Neural progenitor cell (in vitro differentiated cells): ENCODE measurements at regions not wholly inside any gene's neighbourhood (a gene's known extent, or its start where the extent isn't known, plus 50 kb on each side); places are given as distances from the start of the nearest gene placed in this dataset.

Experiments used
- DNase-seq: peaks from one replicate; pipeline ENCODE4 v3.0.0-alpha.2; 2016; ENCODE audit warnings: low spot score
- H2AFZ ChIP-seq: fragments of 200-600 bp; sonication (generic); replicated peaks from 2 replicates; pipeline ENCODE4 v1.6.1; 2016; ENCODE audit warnings: antibody characterized with exemption
- H3F3A ChIP-seq: fragments of 200-600 bp; sonication (generic); 2 replicates; pipeline ENCODE4 v1.6.1; 2016; ENCODE audit warnings: antibody characterized with exemption, low read depth
- H3K27ac ChIP-seq: fragments of 200-600 bp; sonication (generic); 2 replicates; pipeline ENCODE4 v1.5.1; 2016; ENCODE audit warnings: mild to moderate bottlenecking
- H3K27me3 ChIP-seq: fragments of 200-600 bp; sonication (generic); 2 replicates; pipeline ENCODE4 v1.6.1; 2016; ENCODE audit warnings: mild to moderate bottlenecking, moderate library complexity
- H3K36me3 ChIP-seq: fragments of 200-600 bp; sonication (generic); 2 replicates; pipeline ENCODE4 v1.5.1; 2016
- H3K4me1 ChIP-seq: fragments of 200-600 bp; sonication (generic); 2 replicates; pipeline ENCODE4 v1.6.1; 2016; ENCODE audit warnings: mixed run types
- H3K4me2 ChIP-seq: fragments of 200-600 bp; sonication (generic); 2 replicates; pipeline ENCODE4 v1.6.1; 2016
- H3K4me3 ChIP-seq: fragments of 200-600 bp; sonication (generic); 2 replicates; pipeline ENCODE4 v1.5.1; 2016
- H3K79me2 ChIP-seq: fragments of 200-600 bp; sonication (generic); 2 replicates; pipeline ENCODE4 v1.6.1; 2016; ENCODE audit warnings: low read depth
- H3K9ac ChIP-seq: fragments of 200-600 bp; sonication (generic); 2 replicates; pipeline ENCODE4 v1.6.1; 2016
- H3K9me3 ChIP-seq: fragments of 200-600 bp; sonication (generic); 2 replicates; pipeline ENCODE4 v1.5.1; 2016; ENCODE audit warnings: low read depth
- H4K20me1 ChIP-seq: fragments of 200-600 bp; sonication (generic); 2 replicates; pipeline ENCODE4 v1.6.1; 2016; ENCODE audit warnings: low read depth
- H3K27ac Mint-ChIP-seq: 3 replicates; pipeline ENCODE4 v1.8.0; 2021; ENCODE audit warnings: mixed read lengths
- H3K27me3 Mint-ChIP-seq: 2 replicates; pipeline ENCODE4 v1.8.0; 2022; ENCODE audit warnings: low read depth, mild to moderate bottlenecking, inconsistent platforms, moderate library complexity, mixed read lengths; ENCODE audit not compliant: insufficient read depth
- H3K36me3 Mint-ChIP-seq: 3 replicates; pipeline ENCODE4 v1.8.0; 2021; ENCODE audit warnings: mixed read lengths
- H3K4me1 Mint-ChIP-seq: 3 replicates; pipeline ENCODE4 v1.8.0; 2021; ENCODE audit warnings: mixed read lengths
- H3K4me3 Mint-ChIP-seq: 3 replicates; pipeline ENCODE4 v1.8.0; 2021; ENCODE audit warnings: mild to moderate bottlenecking, moderate library complexity, mixed read lengths
- H3K9me3 Mint-ChIP-seq: 3 replicates; pipeline ENCODE4 v1.8.0; 2020; ENCODE audit warnings: mixed read lengths
- EZH2 ChIP-seq: fragments of 200-600 bp; sonication (generic); IDR thresholded peaks from 2 replicates; pipeline ENCODE4 v1.6.1; 2017; ENCODE audit warnings: antibody characterized with exemption, mild to moderate bottlenecking, moderate library complexity
- EZH2phosphoT487 ChIP-seq: fragments of 200-600 bp; sonication (generic); IDR thresholded peaks from 2 replicates; pipeline ENCODE4 v1.6.1; 2017; ENCODE audit warnings: antibody characterized with exemption
- TF ChIP-seq, protein P1 (sequence below): fragments of 200-600 bp; sonication (generic); IDR thresholded peaks from 2 replicates; pipeline ENCODE4 v1.5.1; 2017; ENCODE audit warnings: antibody characterized with exemption, mild to moderate bottlenecking

GRCh38 chr21:32957545-32957944 lies 68.2 kb upstream of the OLIG2 start:
- Histone ChIP-seq H3K4me2 (no peak overlapping the region), H4K20me1 (no peaks in the 10 kb centered on the region), H3K36me3 (no peaks in the 10 kb centered on the region), H3K79me2 (no peaks in the 10 kb centered on the region), H3F3A (peaks cover 44% of the 10 kb centered on the region), H3K27ac (no peak overlapping the region), H3K4me1 (peaks cover 83% of the 10 kb centered on the region), H3K9ac (no peak overlapping the region), H3K9me3 (no peaks in the 10 kb centered on the region), H3K4me3 (no peak overlapping the region), H2AFZ (no peak overlapping the region), H3K27me3 (no peaks in the 10 kb centered on the region)
- Mint-ChIP-seq H3K27ac (no peak overlapping the region), H3K9me3 (peaks cover 2% of the 10 kb centered on the region), H3K4me3 (no peak overlapping the region), H3K36me3 (no peaks in the 10 kb centered on the region), H3K4me1 (peaks cover 72% of the 10 kb centered on the region), H3K27me3 (peaks cover 22% of the 10 kb centered on the region)
- no peak for DNase-seq
- TF ChIP-seq EZH2, result no peak
- TF ChIP-seq, protein P1, sequence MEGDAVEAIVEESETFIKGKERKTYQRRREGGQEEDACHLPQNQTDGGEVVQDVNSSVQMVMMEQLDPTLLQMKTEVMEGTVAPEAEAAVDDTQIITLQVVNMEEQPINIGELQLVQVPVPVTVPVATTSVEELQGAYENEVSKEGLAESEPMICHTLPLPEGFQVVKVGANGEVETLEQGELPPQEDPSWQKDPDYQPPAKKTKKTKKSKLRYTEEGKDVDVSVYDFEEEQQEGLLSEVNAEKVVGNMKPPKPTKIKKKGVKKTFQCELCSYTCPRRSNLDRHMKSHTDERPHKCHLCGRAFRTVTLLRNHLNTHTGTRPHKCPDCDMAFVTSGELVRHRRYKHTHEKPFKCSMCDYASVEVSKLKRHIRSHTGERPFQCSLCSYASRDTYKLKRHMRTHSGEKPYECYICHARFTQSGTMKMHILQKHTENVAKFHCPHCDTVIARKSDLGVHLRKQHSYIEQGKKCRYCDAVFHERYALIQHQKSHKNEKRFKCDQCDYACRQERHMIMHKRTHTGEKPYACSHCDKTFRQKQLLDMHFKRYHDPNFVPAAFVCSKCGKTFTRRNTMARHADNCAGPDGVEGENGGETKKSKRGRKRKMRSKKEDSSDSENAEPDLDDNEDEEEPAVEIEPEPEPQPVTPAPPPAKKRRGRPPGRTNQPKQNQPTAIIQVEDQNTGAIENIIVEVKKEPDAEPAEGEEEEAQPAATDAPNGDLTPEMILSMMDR, result no peak
- TF ChIP-seq EZH2phosphoT487, result no peak

- Histone ChIP-seq H2AFZ (no peak overlapping the region), H3K4me2 (peak overlapping the region; percentile 31), H3K79me2 (no peaks in the 10 kb centered on the region), H3K27me3 (no peaks in the 10 kb centered on the region), H3K27ac (no peak overlapping the region), H4K20me1 (no peaks in the 10 kb centered on the region), H3F3A (peaks cover 47% of the 10 kb centered on the region), H3K4me1 (peaks cover 85% of the 10 kb centered on the region), H3K9me3 (no peaks in the 10 kb centered on the region), H3K36me3 (no peaks in the 10 kb centered on the region), H3K9ac (no peak overlapping the region), H3K4me3 (no peak overlapping the region)
- no peak for TF ChIP-seq EZH2
- TF ChIP-seq, protein P1, result no peak
- TF ChIP-seq EZH2phosphoT487, result no peak
- H3K27ac Mint-ChIP-seq, result no peak overlapping the region
- H3K27me3 Mint-ChIP-seq, result peaks cover 21% of the 10 kb centered on the region
- peaks cover 73% of the 10 kb centered on the region for H3K4me1 Mint-ChIP-seq
- peaks cover 2% of the 10 kb centered on the region for H3K9me3 Mint-ChIP-seq
- H3K36me3 Mint-ChIP-seq, result no peaks in the 10 kb centered on the region
- no peak for DNase-seq
- no peak overlapping the region for H3K4me3 Mint-ChIP-seq
Measured at GRCh38 chr21:32958288-32959002, 67.3 kb upstream of the OLIG2 start.

GRCh38 chr21:32962268-32962667 lies 63.5 kb upstream of the OLIG2 start:
- peak overlapping the region; percentile 43 for H3K27ac ChIP-seq
- no peaks in the 10 kb centered on the region for H3K9me3 ChIP-seq
- H3K79me2 ChIP-seq, result no peaks in the 10 kb centered on the region
- Mint-ChIP-seq H3K27ac (no peak overlapping the region), H3K36me3 (no peaks in the 10 kb centered on the region), H3K27me3 (peaks cover 11% of the 10 kb centered on the region), H3K4me1 (peaks cover 37% of the 10 kb centered on the region), H3K4me3 (no peak overlapping the region), H3K9me3 (peaks cover 2% of the 10 kb centered on the region)
- H3K9ac ChIP-seq, result no peak overlapping the region
- peaks cover 21% of the 10 kb centered on the region for H3F3A ChIP-seq
- peaks cover 57% of the 10 kb centered on the region for H3K4me1 ChIP-seq
- DNase-seq, result peak; percentile 66
- peak overlapping the region; percentile 73 for H3K4me2 ChIP-seq
- peak overlapping the region; percentile 13 for H3K4me3 ChIP-seq
- peak overlapping the region; percentile 69 for H2AFZ ChIP-seq
- no peaks in the 10 kb centered on the region for H3K36me3 ChIP-seq
- no peaks in the 10 kb centered on the region for H3K27me3 ChIP-seq
- TF ChIP-seq, protein P1, result no peak
- TF ChIP-seq EZH2 (no peak), EZH2phosphoT487 (no peak)
- no peaks in the 10 kb centered on the region for H4K20me1 ChIP-seq
